Esophagus muscularis mucosa (tissue), 4 donors: ENCODE measurements at regions not wholly inside any gene's neighbourhood (a gene's known extent, or its start where the extent isn't known, plus 50 kb on each side); places are given as distances from the start of the nearest gene placed in this dataset.

Experiments
- DNase-seq: peaks from one replicate; pipeline ENCODE4 v3.0.0-alpha.2; 2017; ENCODE audit errors: extremely low spot score
- H3K27ac ChIP-seq, 4 donors: fragments of 200-600 bp; sonication (generic); replicated peaks in 1 of 4; 1 replicate in 3 of 4; 2 replicates in 1 of 4; pipeline ENCODE4 v1.5.1; 2016 to 2019; ENCODE audit warnings: mild to moderate bottlenecking in 1 of 4
- H3K27me3 ChIP-seq, 4 donors: fragments of 200-600 bp; sonication (generic); one replicate each; pipeline versions ENCODE4 v1.5.1 to v1.6.0; 2016 to 2019
- H3K36me3 ChIP-seq, 4 donors: fragments of 200-600 bp; sonication (generic); one replicate each; pipeline ENCODE4 v1.5.1; 2016 to 2019
- H3K4me1 ChIP-seq, 4 donors: fragments of 200-600 bp; sonication (generic); one replicate each; pipeline ENCODE4 v1.5.1; 2016 to 2019
- H3K4me3 ChIP-seq, 4 donors: fragments of 200-600 bp; sonication (generic); 1 replicate in 2 of 4; 2 replicates in 2 of 4; pipeline ENCODE4 v1.5.1; 2016 to 2019; ENCODE audit warnings: mild to moderate bottlenecking in 4 of 4, moderate library complexity in 1 of 4
- H3K9me3 ChIP-seq, 4 donors: fragments of 200-600 bp; sonication (generic); 1 replicate in 3 of 4; 2 replicates in 1 of 4; pipeline ENCODE4 v1.5.1; 2016 to 2019
- EP300 ChIP-seq: sonication (generic); formaldehyde crosslinking; IDR thresholded peaks from one replicate; pipeline ENCODE4 v1.6.1; 2017; ENCODE audit warnings: antibody characterized with exemption
- POLR2A ChIP-seq: fragments of 450-650 bp; IDR thresholded peaks from one replicate; pipeline ENCODE4 v1.6.1; 2017; ENCODE audit warnings: antibody characterized with exemption, moderate library complexity, mild to moderate bottlenecking, low read depth
- POLR2AphosphoS5 ChIP-seq, 2 donors: sonication (generic); formaldehyde crosslinking; IDR thresholded peaks; one replicate each; pipeline ENCODE4 v1.6.1; 2017; ENCODE audit warnings: antibody characterized with exemption in 2 of 2
- WGBS: methylation state at CpG from one replicate; pipeline ENCODE4 v1.1.5; 2018; 5-methylcytosine and 5-hydroxymethylcytosine counted together
- intact Hi-C: fragments of 100-400 bp; cut with DNase I; formaldehyde crosslinking; loops from one replicate; pipeline ENCODE4 v1.15.1; 2023
- TF ChIP-seq, protein P1 (sequence below), 3 experiments: fragments of 200-600 bp in 2 of 3; fragments of 450-650 bp in 1 of 3; sonication (generic) in 2 of 3; IDR thresholded peaks; one replicate each; pipeline ENCODE4 v1.5.1; 2017 to 2019; ENCODE audit warnings: antibody characterized with exemption in 3 of 3, mild to moderate bottlenecking in 2 of 3, moderate library complexity in 1 of 3

DNA sequence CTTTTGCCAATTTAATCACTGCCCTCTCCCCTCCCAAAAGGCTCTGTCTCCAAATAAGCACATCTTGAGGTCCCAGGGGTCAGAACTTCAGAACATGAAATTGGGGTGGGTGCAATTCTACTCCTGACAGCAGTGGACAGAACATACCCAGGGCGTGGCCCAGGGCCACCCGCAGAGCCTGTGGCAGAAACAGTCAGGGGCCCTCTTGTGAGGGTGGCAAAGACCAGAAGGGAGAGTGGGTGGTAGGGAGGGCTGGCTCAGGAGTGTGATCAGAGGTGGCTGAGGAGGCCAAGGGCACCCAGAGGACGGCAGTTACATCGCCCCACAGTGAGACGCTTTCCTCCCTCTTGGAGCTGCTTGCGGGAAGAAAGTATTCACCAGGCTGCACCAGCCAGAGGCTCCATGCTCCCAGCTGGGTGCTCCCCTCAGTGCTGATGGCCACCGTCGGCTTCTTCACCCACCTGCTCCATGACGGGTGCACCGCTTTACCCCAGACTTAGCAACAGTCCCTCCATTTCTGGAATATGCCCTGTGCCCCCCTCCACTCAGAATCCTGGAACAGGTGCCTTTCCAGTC is 1388.0 kb downstream of the BRD1 start:
- Histone ChIP-seq H3K27me3 (peaks cover 0 to 27% (median 0%) of the 10 kb centered on the region in 4 donors), H3K4me3 (no peak overlapping the region), H3K27ac (no peak overlapping the region), H3K9me3 (no peaks in the 10 kb centered on the region), H3K4me1 (no peaks in the 10 kb centered on the region), H3K36me3 (no peaks in the 10 kb centered on the region)
- no peak for DNase-seq
- intact Hi-C loops: no loop called here
- TF ChIP-seq EP300 (no peak), POLR2AphosphoS5 (IDR thresholded peaks at IDR 0.05) (no peak)
- WGBS: 84% methylated on average over 5 of the region's 10 CpGs

DNA sequence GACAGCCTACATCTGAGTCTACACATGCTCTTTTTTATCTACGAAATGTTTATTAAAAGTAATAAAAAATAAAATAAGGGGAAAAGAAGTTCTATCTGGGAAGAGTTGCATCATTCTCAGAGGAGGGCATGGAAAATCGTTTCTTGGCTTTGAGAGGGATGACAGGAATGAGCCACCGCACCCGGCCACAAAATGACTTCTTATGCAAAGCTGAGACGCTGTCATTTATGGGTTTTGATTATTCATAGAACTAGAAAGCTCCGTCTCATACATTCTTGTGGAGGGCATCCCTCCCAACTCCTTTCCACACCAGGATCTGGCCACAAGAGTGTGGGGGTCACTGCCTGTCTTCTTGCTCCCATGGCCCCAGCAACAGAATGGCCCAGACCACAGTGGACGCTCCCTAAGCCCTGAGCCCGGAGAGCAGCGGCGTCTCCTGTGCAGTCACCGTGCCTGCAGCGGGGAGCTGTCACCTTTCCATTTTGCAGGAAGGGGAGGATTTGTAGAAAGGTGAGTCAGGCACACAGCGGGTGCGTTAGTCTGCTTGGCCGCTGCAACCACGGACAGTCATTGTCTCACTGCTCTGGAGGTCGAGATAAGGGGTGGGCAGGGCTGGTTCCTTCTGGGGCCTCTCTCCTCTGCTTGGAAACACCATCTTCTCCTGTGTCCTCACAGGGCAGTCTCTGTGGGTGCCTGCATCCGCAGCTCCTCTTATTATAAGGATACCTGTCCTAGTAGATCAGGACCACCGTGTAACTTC is 1388.7 kb downstream of the BRD1 start:
- TF ChIP-seq, protein P1, sequence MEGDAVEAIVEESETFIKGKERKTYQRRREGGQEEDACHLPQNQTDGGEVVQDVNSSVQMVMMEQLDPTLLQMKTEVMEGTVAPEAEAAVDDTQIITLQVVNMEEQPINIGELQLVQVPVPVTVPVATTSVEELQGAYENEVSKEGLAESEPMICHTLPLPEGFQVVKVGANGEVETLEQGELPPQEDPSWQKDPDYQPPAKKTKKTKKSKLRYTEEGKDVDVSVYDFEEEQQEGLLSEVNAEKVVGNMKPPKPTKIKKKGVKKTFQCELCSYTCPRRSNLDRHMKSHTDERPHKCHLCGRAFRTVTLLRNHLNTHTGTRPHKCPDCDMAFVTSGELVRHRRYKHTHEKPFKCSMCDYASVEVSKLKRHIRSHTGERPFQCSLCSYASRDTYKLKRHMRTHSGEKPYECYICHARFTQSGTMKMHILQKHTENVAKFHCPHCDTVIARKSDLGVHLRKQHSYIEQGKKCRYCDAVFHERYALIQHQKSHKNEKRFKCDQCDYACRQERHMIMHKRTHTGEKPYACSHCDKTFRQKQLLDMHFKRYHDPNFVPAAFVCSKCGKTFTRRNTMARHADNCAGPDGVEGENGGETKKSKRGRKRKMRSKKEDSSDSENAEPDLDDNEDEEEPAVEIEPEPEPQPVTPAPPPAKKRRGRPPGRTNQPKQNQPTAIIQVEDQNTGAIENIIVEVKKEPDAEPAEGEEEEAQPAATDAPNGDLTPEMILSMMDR (IDR thresholded peaks at IDR 0.05): no peak
- peaks cover 0 to 20% (median 0%) of the 10 kb centered on the region in 4 donors for H3K27me3 ChIP-seq
- no peaks in the 10 kb centered on the region for H3K36me3 ChIP-seq
- no peaks in the 10 kb centered on the region for H3K9me3 ChIP-seq
- DNase-seq: no peak
- 76% methylated on average over 17 of the region's 19 CpGs for WGBS
- H3K4me1 ChIP-seq: no peaks in the 10 kb centered on the region
- intact Hi-C loops: no loop called here
- no peak overlapping the region for H3K4me3 ChIP-seq
- no peak overlapping the region for H3K27ac ChIP-seq

DNA sequence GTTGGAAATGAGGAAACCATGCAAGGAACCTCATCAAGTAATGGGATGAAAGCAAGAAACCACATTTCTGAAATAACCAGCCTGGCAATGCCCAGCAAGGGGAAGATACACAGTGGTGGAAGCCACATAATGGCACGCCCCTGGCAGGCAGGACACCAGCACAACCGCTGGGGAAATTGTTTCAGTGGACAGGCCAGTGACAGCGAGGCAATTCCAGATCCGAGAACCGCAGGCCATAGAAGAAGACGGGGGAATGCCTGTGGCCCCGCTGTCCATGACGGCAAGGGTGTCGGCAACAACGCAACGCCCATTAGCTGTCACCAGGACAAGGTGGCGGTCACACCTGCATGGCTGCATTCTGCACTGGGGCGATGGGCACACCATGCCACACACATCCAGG is 1389.6 kb downstream of the BRD1 start:
- Histone ChIP-seq H3K9me3 (no peaks in the 10 kb centered on the region), H3K27me3 (peaks cover 0 to 20% (median 0%) of the 10 kb centered on the region in 4 donors), H3K4me1 (no peaks in the 10 kb centered on the region), H3K36me3 (no peaks in the 10 kb centered on the region), H3K27ac (no peak overlapping the region), H3K4me3 (no peak overlapping the region)
- TF ChIP-seq POLR2AphosphoS5 (IDR thresholded peaks at IDR 0.05) (no peak), EP300 (no peak), POLR2A (no peak)
- TF ChIP-seq, protein P1 (IDR thresholded peaks at IDR 0.05): no peak
- DNase-seq: no peak
- intact Hi-C loops: no loop called here
- WGBS: 91% methylated on average over 13 of the region's 13 CpGs

DNA sequence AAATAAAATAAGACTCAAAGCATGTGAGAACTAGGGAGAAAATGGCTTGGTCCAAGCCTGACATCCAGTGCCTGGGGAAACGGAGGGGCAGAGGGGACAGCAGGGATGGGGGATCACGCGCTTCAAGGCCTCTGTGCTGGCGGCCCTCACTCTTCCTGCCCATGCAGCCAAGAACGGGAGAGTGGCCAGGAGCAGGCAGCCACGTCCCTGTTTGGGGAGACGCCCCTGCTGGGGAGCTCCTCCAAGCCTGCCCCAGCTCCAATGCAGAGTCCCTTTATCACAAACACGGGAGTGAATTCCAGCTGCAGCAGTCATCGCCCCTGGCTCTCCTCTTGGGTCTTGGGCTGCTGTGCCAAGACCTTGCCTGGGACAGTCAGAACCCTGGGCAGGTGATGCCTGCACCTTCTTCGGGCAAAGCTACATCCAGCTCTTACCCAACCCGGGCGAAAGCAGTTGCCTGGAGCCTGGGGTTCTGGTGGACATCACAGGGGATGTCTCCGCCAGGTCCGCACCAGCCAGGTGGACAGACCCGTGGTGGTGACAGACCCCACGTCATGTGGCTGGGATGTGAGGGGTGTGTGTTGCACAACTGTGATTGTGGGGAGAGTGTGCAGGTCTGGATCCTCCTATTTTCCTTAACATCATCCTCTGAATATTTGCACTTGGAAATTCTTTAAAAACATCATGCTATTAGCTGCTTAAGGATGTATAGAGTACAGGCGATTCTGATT is 1391.3 kb downstream of the BRD1 start:
- intact Hi-C loops: no loop called here
- no peak for DNase-seq
- no peak overlapping the region for H3K27ac ChIP-seq

DNA sequence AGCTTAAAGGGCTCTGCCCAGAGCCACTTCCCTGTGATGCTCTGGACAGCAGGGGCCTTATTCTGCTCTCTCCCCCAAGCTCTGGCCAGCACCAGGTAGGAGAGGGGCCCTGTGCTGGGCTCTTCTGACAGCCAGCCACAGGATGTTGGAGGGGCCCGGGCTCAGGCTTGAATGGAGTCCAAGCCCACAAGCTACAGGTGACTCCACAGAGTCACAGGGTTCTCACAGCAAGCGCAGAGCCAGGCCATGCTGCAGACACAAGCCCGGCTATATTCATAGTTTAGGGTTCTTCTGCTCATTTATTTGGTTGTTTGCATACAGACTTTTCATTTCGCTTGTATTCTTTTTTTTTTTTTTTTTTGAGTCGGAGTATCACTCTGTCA is 1392.8 kb downstream of the BRD1 start:
- peaks cover 0 to 33% (median 0%) of the 10 kb centered on the region in 4 donors for H3K27me3 ChIP-seq
- no peak overlapping the region for H3K27ac ChIP-seq
- 73% methylated on average over 5 of the region's 5 CpGs for WGBS
- no peaks in the 10 kb centered on the region for H3K9me3 ChIP-seq
- no peak for DNase-seq
- TF ChIP-seq, protein P1 (IDR thresholded peaks at IDR 0.05): no peak
- no peak for TF ChIP-seq EP300
- TF ChIP-seq POLR2AphosphoS5 (IDR thresholded peaks at IDR 0.05): no peak
- TF ChIP-seq POLR2A: no peak
- H3K4me1 ChIP-seq: no peaks in the 10 kb centered on the region
- intact Hi-C loops: no loop called here
- no peak overlapping the region for H3K4me3 ChIP-seq
- H3K36me3 ChIP-seq: no peaks in the 10 kb centered on the region

More for the DNA sequence above, 1391.3 kb downstream of the BRD1 start:
- Histone ChIP-seq H3K36me3 (no peaks in the 10 kb centered on the region), H3K9me3 (no peaks in the 10 kb centered on the region), H3K4me3 (no peak overlapping the region), H3K4me1 (no peaks in the 10 kb centered on the region), H3K27me3 (peaks cover 0 to 26% (median 0%) of the 10 kb centered on the region in 4 donors)
- no peak for TF ChIP-seq EP300
- TF ChIP-seq POLR2AphosphoS5 (IDR thresholded peaks at IDR 0.05): no peak
- TF ChIP-seq, protein P1 (IDR thresholded peaks at IDR 0.05): no peak
- no peak for TF ChIP-seq POLR2A
- WGBS: 87% methylated on average over 16 of the region's 17 CpGs
